ENCODE measurements at regions not wholly inside any gene's neighbourhood (a gene's known extent, or its start where the extent isn't known, plus 50 kb on each side); places are given as distances from the start of the nearest gene placed in this dataset.

GRCh38 chr6:104050455-104050854 is 809.3 kb downstream of the HACE1 start:
- 91% methylated on average over 2 of the region's 2 CpGs; no CpG with 5 or more reads in 1 of the 2 experiments for WGBS, 2 experiments (ENCODE audit: insufficient coverage in 1 of 2, insufficient read length in 1 of 2)
- Mint-ChIP-seq H3K27ac (no peak overlapping the region), H3K4me1 (no peaks in the 10 kb centered on the region), H3K27me3 (ENCODE audit: insufficient read depth) (no peaks in the 10 kb centered on the region), H3K4me3 (no peak overlapping the region), H3K36me3 (ENCODE audit: low read depth) (no peaks in the 10 kb centered on the region), H3K9me3 (no peaks in the 10 kb centered on the region)
- Histone ChIP-seq H3K9ac (ENCODE audit: extremely low read depth, low read length, poor library complexity, severe bottlenecking) (no peak overlapping the region), H3K36me3 (ENCODE audit: control insufficient read depth, insufficient read depth, low read length) (no peaks in the 10 kb centered on the region), H3K9me3 (ENCODE audit: control insufficient read depth, low read length) (no peaks in the 10 kb centered on the region), H3K27me3 (ENCODE audit: control insufficient read depth, insufficient read depth, low read length, poor library complexity, severe bottlenecking) (no peaks in the 10 kb centered on the region), H3K27ac (ENCODE audit: low read depth, low read length) (no peak overlapping the region), H3K4me1 (ENCODE audit: control insufficient read depth, insufficient read depth, low read length) (no peaks in the 10 kb centered on the region), H3K4me3 (ENCODE audit: low read length) (no peak overlapping the region)
- TF ChIP-seq CTCF (conservative IDR thresholded peaks at IDR 0.05) = no peak
- no peak for DNase-seq

GRCh38 chr6:104046426-104046825 is 813.3 kb downstream of the HACE1 start:
- 90 to 97% methylated on average over 2 of the region's 2 CpGs for WGBS, 2 experiments (ENCODE audit: insufficient coverage in 1 of 2, insufficient read length in 1 of 2)
- Mint-ChIP-seq H3K4me3 (no peak overlapping the region), H3K36me3 (ENCODE audit: low read depth) (no peaks in the 10 kb centered on the region), H3K27me3 (ENCODE audit: insufficient read depth) (no peaks in the 10 kb centered on the region), H3K27ac (no peak overlapping the region), H3K4me1 (no peaks in the 10 kb centered on the region), H3K9me3 (peaks cover 2% of the 10 kb centered on the region)
- Histone ChIP-seq H3K4me3 (ENCODE audit: low read length) (no peak overlapping the region), H3K9ac (ENCODE audit: extremely low read depth, low read length, poor library complexity, severe bottlenecking) (no peak overlapping the region), H3K4me1 (ENCODE audit: control insufficient read depth, insufficient read depth, low read length) (no peaks in the 10 kb centered on the region), H3K36me3 (ENCODE audit: control insufficient read depth, insufficient read depth, low read length) (no peaks in the 10 kb centered on the region), H3K27ac (ENCODE audit: low read depth, low read length) (no peak overlapping the region), H3K9me3 (ENCODE audit: control insufficient read depth, low read length) (peaks cover 6% of the 10 kb centered on the region), H3K27me3 (ENCODE audit: control insufficient read depth, insufficient read depth, low read length, poor library complexity, severe bottlenecking) (no peaks in the 10 kb centered on the region)
- no peak for DNase-seq
- no peak for TF ChIP-seq CTCF (conservative IDR thresholded peaks at IDR 0.05)

GRCh38 chr6:104031346-104031745 is 828.4 kb downstream of the HACE1 start:
- no peak for DNase-seq
- Histone ChIP-seq H3K27ac (ENCODE audit: low read depth, low read length) (no peak overlapping the region), H3K9ac (ENCODE audit: extremely low read depth, low read length, poor library complexity, severe bottlenecking) (no peak overlapping the region), H3K9me3 (ENCODE audit: control insufficient read depth, low read length) (no peaks in the 10 kb centered on the region), H3K4me1 (ENCODE audit: control insufficient read depth, insufficient read depth, low read length) (no peaks in the 10 kb centered on the region), H3K27me3 (ENCODE audit: control insufficient read depth, insufficient read depth, low read length, poor library complexity, severe bottlenecking) (no peaks in the 10 kb centered on the region), H3K36me3 (ENCODE audit: control insufficient read depth, insufficient read depth, low read length) (no peaks in the 10 kb centered on the region), H3K4me3 (ENCODE audit: low read length) (no peak overlapping the region)
- H3K4me1 Mint-ChIP-seq = no peaks in the 10 kb centered on the region
- no peaks in the 10 kb centered on the region for H3K36me3 Mint-ChIP-seq (ENCODE audit: low read depth)
- H3K27ac Mint-ChIP-seq = no peak overlapping the region
- no peak for TF ChIP-seq CTCF (conservative IDR thresholded peaks at IDR 0.05)
- H3K27me3 Mint-ChIP-seq (ENCODE audit: insufficient read depth) = no peaks in the 10 kb centered on the region
- H3K4me3 Mint-ChIP-seq = no peak overlapping the region
- no peaks in the 10 kb centered on the region for H3K9me3 Mint-ChIP-seq
- WGBS, 2 experiments (ENCODE audit: insufficient coverage in 1 of 2, insufficient read length in 1 of 2) = 100% methylated on average over 1 of the region's 1 CpG; no CpG with 5 or more reads in 1 of the 2 experiments
